Panc1 (cell line): ENCODE measurements at regions not wholly inside any gene's neighbourhood (a gene's known extent, or its start where the extent isn't known, plus 50 kb on each side); places are given as distances from the start of the nearest gene placed in this dataset.

ENCODE experiments used
- ATAC-seq: fragments of 200-7000 bp; cut with Tn5 transposase; 2 replicates; pipeline ENCODE4 v1.9.1; 2020; ENCODE audit warnings: mild to moderate bottlenecking, moderate library complexity
- BruUV-seq: library from RNA; stranded (reverse); fragments of 400-500 nt; replicated peaks from 2 replicates; lab custom pipeline; 2021; lab: Mats Ljungman, UMichigan
- CTCF ChIA-PET: fragments of 300-600 bp; sonication (Branson Sonifier 250); formaldehyde crosslinking; loops from one replicate; lab custom pipeline; 2022; ENCODE audit warnings: antibody characterized with exemption; lab: Charles Lee
- POLR2A ChIA-PET: fragments of 300-600 bp; sonication (Branson Sonifier 250); formaldehyde crosslinking; loops from one replicate; lab custom pipeline; 2022; ENCODE audit warnings: antibody characterized with exemption; lab: Charles Lee
- DNase-seq: peaks from one replicate; pipeline ENCODE4 v3.0.0-alpha.2; 2010; ENCODE audit warnings: low read depth, low spot score
- H3K27ac ChIP-seq: 2 replicates; pipeline ENCODE4 v1.5.1; 2011; ENCODE audit warnings: mild to moderate bottlenecking, low read length, inconsistent platforms
- H3K27me3 ChIP-seq: fragments of 200-500 bp; sonication (Bioruptor generic); 2 replicates; pipeline ENCODE4 v1.6.0; 2014; ENCODE audit warnings: low read length, inconsistent platforms; ENCODE audit not compliant: control insufficient read depth, insufficient read depth
- H3K36me3 ChIP-seq: fragments of 200-500 bp; sonication (Bioruptor generic); 2 replicates; pipeline ENCODE4 v1.5.1; 2014; ENCODE audit warnings: inconsistent platforms, mild to moderate bottlenecking, low read length, moderate library complexity; ENCODE audit not compliant: control insufficient read depth, insufficient read depth
- H3K4me1 ChIP-seq: 2 replicates; pipeline ENCODE4 v1.5.1; 2011; ENCODE audit warnings: inconsistent platforms, mild to moderate bottlenecking, low read length, moderate library complexity; ENCODE audit not compliant: control insufficient read depth, insufficient read depth
- H3K4me3 ChIP-seq, 2 experiments: 2 replicates each; pipeline ENCODE4 v1.5.1; 2011 to 2012; ENCODE audit warnings: low read depth in 2 of 2, low read length in 2 of 2, mild to moderate bottlenecking in 2 of 2, inconsistent platforms in 1 of 2, moderate library complexity in 1 of 2
- H3K9me3 ChIP-seq: fragments of 200-500 bp; sonication (Bioruptor generic); 2 replicates; pipeline ENCODE4 v1.5.1; 2014; ENCODE audit warnings: low read depth, mild to moderate bottlenecking, inconsistent platforms, low read length, moderate library complexity; ENCODE audit not compliant: control insufficient read depth, insufficient read depth
- POLR2AphosphoS5 ChIP-seq: IDR thresholded peaks from 2 replicates; pipeline ENCODE4 v1.6.1; 2012; ENCODE audit warnings: mild to moderate bottlenecking, low read depth, low read length, moderate library complexity
- REST ChIP-seq, 2 experiments: IDR thresholded peaks; 2 replicates each; pipeline ENCODE4 v1.6.1; 2011 to 2012; ENCODE audit warnings: low read depth in 2 of 2, control low read depth in 1 of 2, low read length in 1 of 2, mild to moderate bottlenecking in 1 of 2, moderate library complexity in 1 of 2; ENCODE audit not compliant: insufficient read depth in 1 of 2
- SIN3A ChIP-seq: IDR thresholded peaks from 2 replicates; pipeline ENCODE4 v1.6.1; 2012; ENCODE audit warnings: low read depth, mild to moderate bottlenecking, low read length, moderate library complexity, borderline replicate concordance; ENCODE audit not compliant: insufficient read depth
- TCF7L2 ChIP-seq: IDR thresholded peaks from 2 replicates; pipeline ENCODE4 v1.6.1; 2011; ENCODE audit warnings: mild to moderate bottlenecking, low read depth, low read length, inconsistent platforms
- in situ Hi-C: cut with HindIII; loops from 2 replicates; pipeline ENCODE4 v1.10.0; 2016; ENCODE audit warnings: low sequenced_read_pairs, low pct_unique_long_range_greater_than_20kb
- intact Hi-C: fragments of 100-400 bp; cut with micrococcal nuclease; formaldehyde crosslinking; loops from one replicate; pipeline ENCODE4 v1.10.0; 2022; ENCODE audit not compliant: unreplicated experiment
- TF ChIP-seq, protein P1 (sequence below): fragments of 450-650 bp; IDR thresholded peaks from 2 replicates; pipeline ENCODE4 v1.5.1; 2017; ENCODE audit warnings: mild to moderate bottlenecking

- intact Hi-C loops, result no loop called here
- no peak for TF ChIP-seq SIN3A
- no peak for TF ChIP-seq REST (IDR thresholded peaks at IDR 0.05; ENCODE audit: insufficient read depth in 1 of 2, low read depth in 2 of 2, low read length in 1 of 2)
- DNase-seq (no peak), ATAC-seq (no peak)
- no TSS peak for BruUV-seq
- CTCF ChIA-PET, result no interaction called here
- Histone ChIP-seq H3K4me3 (no peak overlapping the region), H3K4me1 (no peaks in the 10 kb centered on the region), H3K27me3 (no peaks in the 10 kb centered on the region), H3K36me3 (no peaks in the 10 kb centered on the region), H3K27ac (no peak overlapping the region), H3K9me3 (0 out of 2 replicates have a peak, but pooled peaks cover 2% of the 10 kb centered on the region)
- POLR2A ChIA-PET, result no interaction called here
- in situ Hi-C loops, result no loop called here
These were observed 1063.5 kb upstream of the NUDT12 start for GRCh38 chr5:104626122-104626521.

DNA sequence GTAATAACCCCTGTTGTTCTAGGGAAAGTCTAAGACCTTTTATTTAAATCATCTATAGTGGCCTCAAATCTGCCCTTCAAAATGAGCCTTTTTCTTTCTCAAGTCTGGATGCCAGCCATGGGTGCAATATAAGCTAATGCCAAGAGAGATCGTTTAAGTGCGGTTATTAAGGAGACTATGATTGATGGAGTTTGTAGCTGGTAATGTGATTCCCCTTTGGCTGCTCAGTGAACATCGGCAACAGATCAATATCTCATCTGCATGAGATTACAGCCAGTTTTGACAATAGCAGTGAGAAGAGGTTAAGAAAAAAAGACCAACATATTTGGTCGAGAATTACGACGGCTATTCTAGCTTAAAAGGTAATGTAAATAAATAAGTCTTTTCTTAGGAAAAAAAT, 1049.4 kb upstream of the NUDT12 start:
- Histone ChIP-seq H3K36me3 (no peaks in the 10 kb centered on the region; the same call in 1 of the 2 replicates), H3K4me3 (no peak overlapping the region), H3K27me3 (no peaks in the 10 kb centered on the region), H3K9me3 (no peaks in the 10 kb centered on the region), H3K27ac (no peak overlapping the region), H3K4me1 (no peaks in the 10 kb centered on the region)
- CTCF ChIA-PET, result no interaction called here
- in situ Hi-C loops (no loop called here), intact Hi-C loops (no loop called here)
- TF ChIP-seq POLR2AphosphoS5, result no peak
- no peak for TF ChIP-seq TCF7L2
- TF ChIP-seq, protein P1, sequence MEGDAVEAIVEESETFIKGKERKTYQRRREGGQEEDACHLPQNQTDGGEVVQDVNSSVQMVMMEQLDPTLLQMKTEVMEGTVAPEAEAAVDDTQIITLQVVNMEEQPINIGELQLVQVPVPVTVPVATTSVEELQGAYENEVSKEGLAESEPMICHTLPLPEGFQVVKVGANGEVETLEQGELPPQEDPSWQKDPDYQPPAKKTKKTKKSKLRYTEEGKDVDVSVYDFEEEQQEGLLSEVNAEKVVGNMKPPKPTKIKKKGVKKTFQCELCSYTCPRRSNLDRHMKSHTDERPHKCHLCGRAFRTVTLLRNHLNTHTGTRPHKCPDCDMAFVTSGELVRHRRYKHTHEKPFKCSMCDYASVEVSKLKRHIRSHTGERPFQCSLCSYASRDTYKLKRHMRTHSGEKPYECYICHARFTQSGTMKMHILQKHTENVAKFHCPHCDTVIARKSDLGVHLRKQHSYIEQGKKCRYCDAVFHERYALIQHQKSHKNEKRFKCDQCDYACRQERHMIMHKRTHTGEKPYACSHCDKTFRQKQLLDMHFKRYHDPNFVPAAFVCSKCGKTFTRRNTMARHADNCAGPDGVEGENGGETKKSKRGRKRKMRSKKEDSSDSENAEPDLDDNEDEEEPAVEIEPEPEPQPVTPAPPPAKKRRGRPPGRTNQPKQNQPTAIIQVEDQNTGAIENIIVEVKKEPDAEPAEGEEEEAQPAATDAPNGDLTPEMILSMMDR, result no peak
- TF ChIP-seq REST (IDR thresholded peaks at IDR 0.05; ENCODE audit: insufficient read depth in 1 of 2, low read depth in 2 of 2, low read length in 1 of 2), result no peak
- no peak for TF ChIP-seq SIN3A
- no TSS peak for BruUV-seq
- POLR2A ChIA-PET, result no interaction called here
- no peak for ATAC-seq
- no peak for DNase-seq
